ENCODE measurements at regions not wholly inside any gene's neighbourhood (a gene's known extent, or its start where the extent isn't known, plus 50 kb on each side); places are given as distances from the start of the nearest gene placed in this dataset.
"Not testable (repeated sequence)": the region's sequence is repeated elsewhere in the genome, so short reads cannot be mapped to it uniquely, and the experiment has no call there.

- DNase-seq (ENCODE audit: low read depth), result no peak
These were observed 404.9 kb upstream of the PRKCQ start for GRCh38 chr10:6984971-6985370.

GRCh38 chr10:6984016-6984415 is 403.9 kb upstream of the PRKCQ start:
- not testable (repeated sequence) for DNase-seq (ENCODE audit: low read depth)

- DNase-seq (ENCODE audit: low read depth), result no peak
These were observed 400.3 kb upstream of the PRKCQ start for GRCh38 chr10:6980353-6980752.

- DNase-seq (ENCODE audit: low read depth), result no peak
These were observed 399.3 kb upstream of the PRKCQ start for GRCh38 chr10:6979371-6979770.

GRCh38 chr10:6978187-6978627 is 398.1 kb upstream of the PRKCQ start:
- no peak for DNase-seq (ENCODE audit: low read depth)

GRCh38 chr10:6977398-6978186 is 397.5 kb upstream of the PRKCQ start:
- DNase-seq (ENCODE audit: low read depth), result no peak

GRCh38 chr10:6973899-6974298 is 393.8 kb upstream of the PRKCQ start:
- DNase-seq (ENCODE audit: low read depth), result no peak

GRCh38 chr10:6972226-6972625 is 392.1 kb upstream of the PRKCQ start:
- no peak for DNase-seq (ENCODE audit: low read depth)

GRCh38 chr10:6969659-6970058 is 389.6 kb upstream of the PRKCQ start:
- no peak for DNase-seq (ENCODE audit: low read depth)

- DNase-seq (ENCODE audit: low read depth), result no peak
These were observed 384.5 kb upstream of the PRKCQ start for GRCh38 chr10:6964543-6964942.

- DNase-seq (ENCODE audit: low read depth), result no peak
These were observed 382.5 kb upstream of the PRKCQ start for GRCh38 chr10:6962576-6962975.

- no peak for DNase-seq (ENCODE audit: low read depth)
These were observed 378.6 kb upstream of the PRKCQ start for GRCh38 chr10:6958711-6959110.

GRCh38 chr10:6958254-6958653 is 378.2 kb upstream of the PRKCQ start:
- DNase-seq (ENCODE audit: low read depth), result no peak

GRCh38 chr10:6957851-6958250 is 377.8 kb upstream of the PRKCQ start:
- DNase-seq (ENCODE audit: low read depth), result no peak

GRCh38 chr10:6956562-6956961 is 376.5 kb upstream of the PRKCQ start:
- DNase-seq (ENCODE audit: low read depth), result no peak

- no peak for DNase-seq (ENCODE audit: low read depth)
These were observed 373.3 kb upstream of the PRKCQ start for GRCh38 chr10:6953271-6953801.

- DNase-seq (ENCODE audit: low read depth), result no peak
These were observed 371.7 kb upstream of the PRKCQ start for GRCh38 chr10:6951732-6952131.

GRCh38 chr10:6950133-6950532 is 370.1 kb upstream of the PRKCQ start:
- no peak for DNase-seq (ENCODE audit: low read depth)

GRCh38 chr10:6944436-6944835 is 364.4 kb upstream of the PRKCQ start:
- no peak for DNase-seq (ENCODE audit: low read depth)

GRCh38 chr10:6938384-6938783 is 358.3 kb upstream of the PRKCQ start:
- DNase-seq (ENCODE audit: low read depth), result no peak

- no peak for DNase-seq (ENCODE audit: low read depth)
These were observed 356.9 kb upstream of the PRKCQ start for GRCh38 chr10:6936931-6937330.

GRCh38 chr10:6929148-6929830 is 349.2 kb upstream of the PRKCQ start:
- DNase-seq (ENCODE audit: low read depth), result no peak

- no peak for DNase-seq (ENCODE audit: low read depth)
These were observed 348.5 kb upstream of the PRKCQ start for GRCh38 chr10:6928586-6928985.
